G401 (cell line): ENCODE measurements at regions not wholly inside any gene's neighbourhood (a gene's known extent, or its start where the extent isn't known, plus 50 kb on each side); places are given as distances from the start of the nearest gene placed in this dataset.
A peak's percentile ranks its signal among the peaks of the same experiment; 100 is the strongest.
"Not testable (repeated sequence)": the region's sequence is repeated elsewhere in the genome, so short reads cannot be mapped to it uniquely, and the experiment has no call there.

Experiments used
- DNase-seq: peaks from one replicate; pipeline ENCODE4 v3.0.0-alpha.2; 2015; ENCODE audit warnings: low spot score
- in situ Hi-C: cut with HindIII; loops from 2 replicates; pipeline ENCODE4 v1.10.0; 2016; ENCODE audit warnings: low sequenced_read_pairs, mixed read lengths

DNA sequence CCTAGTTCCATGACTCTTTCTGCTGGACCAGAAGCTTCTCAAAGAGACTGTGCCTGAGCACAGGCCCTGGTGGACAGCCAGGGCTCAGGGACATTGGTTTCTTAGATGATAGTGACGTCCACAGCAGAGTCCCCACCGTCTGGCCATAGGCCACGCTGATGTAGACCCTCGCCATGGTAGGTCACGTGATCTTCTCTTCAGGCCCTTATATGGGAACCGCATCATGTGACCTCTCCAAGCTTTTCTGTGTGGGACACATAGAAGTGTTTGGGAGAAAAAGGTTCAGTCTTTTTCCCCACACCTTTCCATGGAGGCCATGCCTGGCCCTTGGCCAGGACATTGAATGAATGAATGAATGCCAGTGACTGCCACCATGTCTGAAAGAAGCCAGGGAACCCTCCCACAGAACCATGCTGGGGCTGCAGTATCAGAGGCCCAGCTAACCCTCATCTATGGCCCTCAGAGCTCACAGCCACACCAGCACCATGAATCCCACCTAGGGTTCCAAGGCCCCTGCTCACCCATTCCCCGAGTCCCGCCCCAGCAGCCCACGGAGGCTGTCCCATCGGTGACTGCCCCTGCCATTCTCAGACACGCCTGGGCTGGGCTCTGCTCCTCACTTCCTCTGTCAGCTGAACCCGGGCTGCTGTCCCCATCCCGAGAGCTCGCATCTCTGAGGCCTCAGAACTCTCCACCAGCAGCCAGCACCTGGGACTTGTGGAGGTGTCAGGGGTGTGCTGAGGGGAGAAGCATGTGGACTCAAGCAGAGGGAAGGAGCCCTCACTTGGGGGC, 292.1 kb downstream of the ADGRD1 start:
- in situ Hi-C loops = no loop called here
- DNase-seq = no peak

GRCh38 chr12:131247026-131247725, 293.5 kb downstream of the ADGRD1 start:
- DNase-seq, in situ Hi-C loops: not testable (repeated sequence)

- in situ Hi-C loops, DNase-seq: not testable (repeated sequence)
These were observed 294.2 kb downstream of the ADGRD1 start for GRCh38 chr12:131247875-131248274.

GRCh38 chr12:131249246-131250027, 295.7 kb downstream of the ADGRD1 start:
- in situ Hi-C loops = no loop called here
- no peak for DNase-seq

- no peak for DNase-seq
- in situ Hi-C loops = no loop called here
These were observed 296.6 kb downstream of the ADGRD1 start for GRCh38 chr12:131250028-131250950.

GRCh38 chr12:131250951-131251315, 297.2 kb downstream of the ADGRD1 start:
- DNase-seq = no peak
- in situ Hi-C loops = no loop called here

GRCh38 chr12:131251336-131252101, 297.8 kb downstream of the ADGRD1 start:
- in situ Hi-C loops = no loop called here
- no peak for DNase-seq

- DNase-seq = no peak
- in situ Hi-C loops = no loop called here
These were observed 299.8 kb downstream of the ADGRD1 start for GRCh38 chr12:131253376-131254026.

GRCh38 chr12:131254374-131254773, 300.7 kb downstream of the ADGRD1 start:
- no peak for DNase-seq
- in situ Hi-C loops = no loop called here

GRCh38 chr12:131258398-131258797, 304.7 kb downstream of the ADGRD1 start:
- peak; percentile 53 for DNase-seq
- in situ Hi-C loops = no loop called here

DNA sequence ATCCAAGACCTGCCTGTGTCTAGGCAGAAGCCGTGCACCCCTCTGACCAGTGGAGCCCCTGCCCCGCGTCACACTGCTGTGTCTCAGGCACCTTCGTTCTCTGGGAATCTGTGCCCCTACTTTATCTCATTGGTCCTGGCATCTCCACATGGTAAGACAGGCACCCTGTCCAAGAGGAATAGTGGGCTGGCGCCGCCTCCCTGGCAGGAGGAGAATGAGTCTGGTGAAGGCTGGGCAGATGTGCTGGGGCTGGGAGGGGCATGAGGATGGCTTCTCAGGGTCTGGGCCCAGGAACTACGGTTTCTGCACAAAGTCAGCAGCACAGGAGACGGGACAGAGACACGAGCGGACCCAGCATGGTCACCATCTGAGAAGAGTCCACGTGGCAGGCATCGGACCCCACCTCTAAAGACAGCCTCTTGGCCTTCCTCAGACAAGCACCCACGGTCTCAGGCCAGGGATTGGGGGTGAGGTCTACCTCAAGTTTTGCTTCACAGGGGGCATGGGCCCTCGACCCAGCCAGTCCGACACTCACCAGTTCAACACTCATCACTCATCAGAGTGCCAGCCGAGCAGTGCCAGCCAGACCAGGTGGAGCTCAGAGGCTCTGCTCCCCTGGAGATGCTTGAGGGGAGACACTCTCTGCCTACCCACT, 306.7 kb downstream of the ADGRD1 start:
- in situ Hi-C loops = no loop called here

DNA sequence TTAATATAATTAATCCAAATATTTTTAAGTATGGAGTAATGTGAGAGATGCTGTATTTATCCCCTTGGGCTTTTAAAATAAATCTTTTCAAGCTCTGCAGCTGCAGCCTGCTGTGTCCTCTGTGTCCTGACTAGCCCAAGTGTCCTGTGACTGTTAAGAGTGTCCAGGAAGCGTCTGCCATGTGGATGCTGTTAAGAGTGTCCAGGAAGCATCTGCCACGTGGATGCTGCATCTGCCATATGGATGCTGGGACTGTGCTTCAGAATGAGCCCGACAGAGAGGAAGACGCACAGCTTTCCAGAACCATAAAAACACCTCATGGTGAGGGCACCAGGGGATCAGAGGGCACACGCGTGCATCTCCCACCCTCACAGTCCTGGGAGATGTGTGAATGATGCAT, 307.2 kb downstream of the ADGRD1 start:
- peak; percentile 12 for DNase-seq
- in situ Hi-C loops = no loop called here

More for the DNA sequence above, 306.7 kb downstream of the ADGRD1 start:
- no peak for DNase-seq

DNA sequence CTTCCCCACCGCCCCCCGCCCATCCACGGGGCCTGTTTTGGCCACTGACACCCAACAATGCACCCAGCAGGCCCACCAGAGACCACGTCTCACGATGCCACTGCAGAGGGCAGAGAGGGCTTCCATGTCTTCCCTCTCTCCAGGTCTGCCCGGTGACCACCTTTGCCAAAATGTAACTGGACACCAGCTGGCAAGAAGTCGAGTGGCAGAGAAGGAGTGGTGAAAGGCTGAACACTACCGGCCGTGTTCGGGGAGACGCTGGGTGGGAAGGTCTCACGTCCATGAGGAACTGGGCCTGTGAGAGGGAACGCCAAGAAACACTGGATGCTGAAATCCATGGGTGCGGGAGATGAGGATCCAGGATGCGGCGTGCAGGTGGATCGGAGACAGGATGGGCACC, 308.2 kb downstream of the ADGRD1 start:
- in situ Hi-C loops = no loop called here
- no peak for DNase-seq

DNA sequence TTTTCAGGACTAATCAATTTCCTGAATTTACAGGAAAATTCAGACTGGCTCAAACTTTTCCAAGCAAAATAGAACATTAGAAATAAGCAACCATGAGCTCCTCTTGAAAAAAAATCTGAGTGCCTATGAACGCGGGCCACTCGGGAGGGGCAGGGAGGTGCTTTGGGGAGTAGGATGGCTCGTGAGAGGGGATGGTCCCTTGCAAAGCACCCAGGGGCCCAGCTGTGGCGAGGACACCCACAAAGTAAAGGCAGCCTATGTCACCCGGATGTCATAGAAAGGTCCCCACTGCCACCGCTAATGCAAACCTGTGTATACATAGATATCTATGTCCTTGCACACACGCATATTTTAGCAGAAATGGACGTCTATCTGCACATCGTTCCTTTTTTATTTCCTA, 309.9 kb downstream of the ADGRD1 start:
- in situ Hi-C loops = no loop called here
- DNase-seq = no peak

- in situ Hi-C loops = no loop called here
- DNase-seq = peak; percentile 52
These were observed 310.9 kb downstream of the ADGRD1 start for GRCh38 chr12:131264635-131265034.

DNA sequence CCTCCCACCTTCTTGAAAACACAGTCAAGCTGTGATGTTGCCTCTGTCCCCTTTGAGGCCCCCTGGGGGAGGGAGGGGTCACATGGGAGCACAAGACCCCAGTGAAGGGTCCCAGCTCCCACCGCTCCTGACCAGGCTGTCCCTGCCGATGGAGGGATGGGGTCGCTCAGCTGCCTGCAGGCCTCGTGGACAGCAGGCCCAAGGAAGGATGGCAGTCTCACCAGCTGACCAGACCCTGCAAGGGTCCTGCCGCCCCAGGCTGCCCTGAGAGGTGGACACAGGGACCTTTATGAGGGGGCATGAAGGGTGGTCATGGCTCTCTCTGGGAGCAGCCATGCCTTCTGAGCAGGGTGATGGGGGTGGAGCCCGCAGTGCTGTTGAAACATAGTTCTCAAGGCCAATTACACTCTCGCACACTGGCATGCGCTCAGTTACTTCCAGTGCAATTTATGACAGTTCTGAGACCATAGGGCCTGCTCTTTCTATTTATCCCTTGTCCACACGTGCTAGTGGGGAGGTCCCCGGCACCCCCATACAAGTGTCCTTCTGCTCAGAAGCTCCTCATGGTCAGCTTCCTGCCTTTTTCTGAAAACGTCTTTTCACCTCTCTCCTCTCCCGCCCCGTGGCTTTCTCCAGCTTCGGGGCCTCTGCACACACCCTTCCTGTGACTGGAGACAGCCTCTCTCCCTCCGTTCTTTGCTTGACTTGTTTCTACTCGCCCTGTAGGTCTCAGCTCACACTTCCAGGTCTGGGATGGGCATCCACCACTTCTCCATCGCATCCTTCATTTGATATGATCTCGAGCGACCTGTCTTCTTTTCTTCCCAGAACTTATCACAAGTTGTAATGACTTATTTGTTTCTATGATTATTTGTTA, 313.1 kb downstream of the ADGRD1 start:
- in situ Hi-C loops = no loop called here
- DNase-seq = no peak
